ENCODE measurements at regions not wholly inside any gene's neighbourhood (a gene's known extent, or its start where the extent isn't known, plus 50 kb on each side); places are given as distances from the start of the nearest gene placed in this dataset.

- H3K27me3 Mint-ChIP-seq (ENCODE audit: insufficient read depth), result no peaks in the 10 kb centered on the region
- no peak overlapping the region for H3K4me3 Mint-ChIP-seq
- no peaks in the 10 kb centered on the region for H3K4me1 Mint-ChIP-seq
- no peaks in the 10 kb centered on the region for H3K36me3 Mint-ChIP-seq (ENCODE audit: low read depth)
- no peak overlapping the region for H3K27ac Mint-ChIP-seq
- H3K27me3 ChIP-seq (ENCODE audit: control insufficient read depth, insufficient read depth, low read length, poor library complexity, severe bottlenecking), result no peaks in the 10 kb centered on the region
- no peak overlapping the region for H3K9ac ChIP-seq (ENCODE audit: extremely low read depth, low read length, poor library complexity, severe bottlenecking)
- no peak for DNase-seq
- no peak overlapping the region for H3K4me3 ChIP-seq (ENCODE audit: low read length)
- H3K9me3 Mint-ChIP-seq, result peaks cover 7% of the 10 kb centered on the region
- H3K9me3 ChIP-seq (ENCODE audit: control insufficient read depth, low read length), result no peaks in the 10 kb centered on the region
- H3K4me1 ChIP-seq (ENCODE audit: control insufficient read depth, insufficient read depth, low read length), result no peaks in the 10 kb centered on the region
- WGBS, 2 experiments (ENCODE audit: insufficient coverage in 1 of 2, insufficient read length in 1 of 2), result 93 to 100% methylated on average over 1 to 3 of the region's 3 CpGs
- TF ChIP-seq, protein P1, sequence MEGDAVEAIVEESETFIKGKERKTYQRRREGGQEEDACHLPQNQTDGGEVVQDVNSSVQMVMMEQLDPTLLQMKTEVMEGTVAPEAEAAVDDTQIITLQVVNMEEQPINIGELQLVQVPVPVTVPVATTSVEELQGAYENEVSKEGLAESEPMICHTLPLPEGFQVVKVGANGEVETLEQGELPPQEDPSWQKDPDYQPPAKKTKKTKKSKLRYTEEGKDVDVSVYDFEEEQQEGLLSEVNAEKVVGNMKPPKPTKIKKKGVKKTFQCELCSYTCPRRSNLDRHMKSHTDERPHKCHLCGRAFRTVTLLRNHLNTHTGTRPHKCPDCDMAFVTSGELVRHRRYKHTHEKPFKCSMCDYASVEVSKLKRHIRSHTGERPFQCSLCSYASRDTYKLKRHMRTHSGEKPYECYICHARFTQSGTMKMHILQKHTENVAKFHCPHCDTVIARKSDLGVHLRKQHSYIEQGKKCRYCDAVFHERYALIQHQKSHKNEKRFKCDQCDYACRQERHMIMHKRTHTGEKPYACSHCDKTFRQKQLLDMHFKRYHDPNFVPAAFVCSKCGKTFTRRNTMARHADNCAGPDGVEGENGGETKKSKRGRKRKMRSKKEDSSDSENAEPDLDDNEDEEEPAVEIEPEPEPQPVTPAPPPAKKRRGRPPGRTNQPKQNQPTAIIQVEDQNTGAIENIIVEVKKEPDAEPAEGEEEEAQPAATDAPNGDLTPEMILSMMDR (conservative IDR thresholded peaks at IDR 0.05), result no peak
- H3K27ac ChIP-seq (ENCODE audit: low read depth, low read length), result no peak overlapping the region
- H3K36me3 ChIP-seq (ENCODE audit: control insufficient read depth, insufficient read depth, low read length), result no peaks in the 10 kb centered on the region
Observed at GRCh38 chr9:105055917-105056316, 128.0 kb upstream of the ABCA1 start.

DNA sequence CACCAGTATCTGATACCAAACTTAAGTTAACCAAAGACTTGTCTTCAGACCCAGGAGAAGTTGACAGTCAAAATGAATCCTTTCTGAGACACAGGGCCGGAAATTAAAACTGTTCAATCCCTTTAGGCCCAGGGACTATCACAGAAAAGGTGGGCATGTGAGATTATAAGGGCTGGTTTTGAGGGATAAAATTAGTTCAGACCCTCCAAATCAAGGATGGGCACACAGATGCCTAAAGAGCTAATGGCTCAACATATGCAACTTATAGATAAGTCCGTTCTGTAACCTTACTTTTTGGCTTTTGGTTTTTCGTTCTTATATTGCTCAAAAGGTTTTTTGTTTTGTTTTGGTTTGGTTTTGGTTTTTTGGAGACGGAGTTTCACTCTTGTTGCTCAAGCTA lies 129.6 kb upstream of the ABCA1 start:
- no peaks in the 10 kb centered on the region for H3K36me3 ChIP-seq (ENCODE audit: control insufficient read depth, insufficient read depth, low read length)
- H3K9me3 Mint-ChIP-seq, result peaks cover 9% of the 10 kb centered on the region
- no peaks in the 10 kb centered on the region for H3K36me3 Mint-ChIP-seq (ENCODE audit: low read depth)
- no peak overlapping the region for H3K4me3 ChIP-seq (ENCODE audit: low read length)
- H3K4me3 Mint-ChIP-seq, result no peak overlapping the region
- TF ChIP-seq, protein P1 (conservative IDR thresholded peaks at IDR 0.05), result no peak
- H3K4me1 Mint-ChIP-seq, result no peaks in the 10 kb centered on the region
- DNase-seq, result no peak
- no peaks in the 10 kb centered on the region for H3K27me3 ChIP-seq (ENCODE audit: control insufficient read depth, insufficient read depth, low read length, poor library complexity, severe bottlenecking)
- no peak overlapping the region for H3K27ac Mint-ChIP-seq
- H3K9me3 ChIP-seq (ENCODE audit: control insufficient read depth, low read length), result no peaks in the 10 kb centered on the region
- 93 to 94% methylated on average over 3 to 4 of the region's 4 CpGs for WGBS, 2 experiments (ENCODE audit: insufficient coverage in 1 of 2, insufficient read length in 1 of 2)
- no peaks in the 10 kb centered on the region for H3K4me1 ChIP-seq (ENCODE audit: control insufficient read depth, insufficient read depth, low read length)
- H3K9ac ChIP-seq (ENCODE audit: extremely low read depth, low read length, poor library complexity, severe bottlenecking), result no peak overlapping the region
- no peaks in the 10 kb centered on the region for H3K27me3 Mint-ChIP-seq (ENCODE audit: insufficient read depth)
- H3K27ac ChIP-seq (ENCODE audit: low read depth, low read length), result no peak overlapping the region

DNA sequence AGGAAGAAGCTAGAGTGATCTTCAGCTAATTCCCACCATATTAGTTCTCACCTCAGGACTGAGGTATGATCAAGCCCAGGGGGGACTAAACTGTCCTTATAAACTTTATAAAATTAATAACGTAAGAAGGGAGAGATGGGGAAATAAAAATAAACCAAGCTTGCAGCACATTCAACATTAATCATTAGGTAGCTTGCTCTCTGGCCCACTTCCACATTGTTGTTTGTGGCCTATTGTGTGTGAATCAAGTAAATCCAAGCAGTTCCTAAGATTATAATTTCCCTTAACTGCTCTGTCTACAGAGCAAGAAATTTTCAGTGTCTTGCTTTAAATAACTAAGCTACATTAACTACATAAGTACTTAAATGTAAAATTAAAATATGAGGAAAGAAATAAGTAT lies 131.3 kb upstream of the ABCA1 start:
- H3K27ac Mint-ChIP-seq, result no peak overlapping the region
- no CpG with 5 or more reads among the region's 1 CpG for WGBS, 2 experiments (ENCODE audit: insufficient coverage in 1 of 2, insufficient read length in 1 of 2)
- no peaks in the 10 kb centered on the region for H3K36me3 Mint-ChIP-seq (ENCODE audit: low read depth)

More for the DNA sequence above, 131.3 kb upstream of the ABCA1 start:
- TF ChIP-seq, protein P1 (conservative IDR thresholded peaks at IDR 0.05), result no peak
- Mint-ChIP-seq H3K27me3 (ENCODE audit: insufficient read depth) (peaks cover 3% of the 10 kb centered on the region), H3K9me3 (peaks cover 9% of the 10 kb centered on the region), H3K4me1 (peaks cover 8% of the 10 kb centered on the region), H3K4me3 (no peak overlapping the region)
- H3K9me3 ChIP-seq (ENCODE audit: control insufficient read depth, low read length), result no peaks in the 10 kb centered on the region
- no peak for DNase-seq
- no peak overlapping the region for H3K27ac ChIP-seq (ENCODE audit: low read depth, low read length)
- no peaks in the 10 kb centered on the region for H3K36me3 ChIP-seq (ENCODE audit: control insufficient read depth, insufficient read depth, low read length)
- no peaks in the 10 kb centered on the region for H3K27me3 ChIP-seq (ENCODE audit: control insufficient read depth, insufficient read depth, low read length, poor library complexity, severe bottlenecking)
- no peak overlapping the region for H3K4me3 ChIP-seq (ENCODE audit: low read length)
- peaks cover 6% of the 10 kb centered on the region for H3K4me1 ChIP-seq (ENCODE audit: control insufficient read depth, insufficient read depth, low read length)
- no peak overlapping the region for H3K9ac ChIP-seq (ENCODE audit: extremely low read depth, low read length, poor library complexity, severe bottlenecking)

All from endodermal cell (in vitro differentiated cells).